Stomach (tissue), 8 donors: ENCODE measurements at regions not wholly inside any gene's neighbourhood (a gene's known extent, or its start where the extent isn't known, plus 50 kb on each side); places are given as distances from the start of the nearest gene placed in this dataset.

Experiments used
- DNase-seq, 2 donors: peaks; one replicate each; pipeline versions ENCODE4 v3.0.0 to v3.0.0-alpha.2; 2013 to 2019
- H3K27ac ChIP-seq, 5 donors: fragments of 200-600 bp in 4 of 5; sonication (generic) in 4 of 5; one replicate each; pipeline ENCODE4 v1.5.1; 2013 to 2019; ENCODE audit warnings: mild to moderate bottlenecking in 1 of 5, moderate library complexity in 1 of 5
- H3K27me3 ChIP-seq, 3 donors: fragments of 200-600 bp; sonication (generic); one replicate each; pipeline ENCODE4 v1.5.1; 2017 to 2019; ENCODE audit warnings: mixed run types in 1 of 3
- H3K36me3 ChIP-seq, 4 donors: fragments of 200-600 bp; sonication (generic); 1 replicate in 3 of 4; 2 replicates in 1 of 4; pipeline ENCODE4 v1.5.1; 2016 to 2019
- H3K4me1 ChIP-seq, 4 donors: fragments of 200-600 bp; sonication (generic); one replicate each; pipeline ENCODE4 v1.5.1; 2016 to 2019
- H3K4me3 ChIP-seq, 4 donors: fragments of 200-600 bp; sonication (generic) in 3 of 4; one replicate each; pipeline ENCODE4 v1.5.1; 2016 to 2019; ENCODE audit warnings: mild to moderate bottlenecking in 1 of 4
- H3K9me3 ChIP-seq, 4 donors: fragments of 200-600 bp; sonication (generic); one replicate each; pipeline ENCODE4 v1.5.1; 2016 to 2019
- EP300 ChIP-seq: sonication (generic); formaldehyde crosslinking; IDR thresholded peaks from one replicate; pipeline ENCODE4 v1.6.1; 2017; ENCODE audit warnings: antibody characterized with exemption
- POLR2A ChIP-seq, 4 donors: fragments of 450-650 bp; IDR thresholded peaks; one replicate each; pipeline ENCODE4 v1.6.1; 2016; ENCODE audit warnings: antibody characterized with exemption in 4 of 4, control low read depth in 2 of 4, mild to moderate bottlenecking in 1 of 4, moderate library complexity in 1 of 4
- POLR2AphosphoS5 ChIP-seq, 3 donors: sonication (generic); formaldehyde crosslinking; IDR thresholded peaks; one replicate each; pipeline ENCODE4 v1.6.1; 2016; ENCODE audit warnings: antibody characterized with exemption in 3 of 3
- WGBS, 5 donors: extraction: QIAGEN DNeasy Blood & Tissue Kit in 3 of 5; methylation state at CpG; one replicate each; pipeline versions ENCODE4 v1.1.5 to v1.1.7; 2013 to 2018; 5-methylcytosine and 5-hydroxymethylcytosine counted together
- intact Hi-C: fragments of 100-400 bp; cut with DNase I; formaldehyde crosslinking; loops from one replicate; pipeline ENCODE4 v1.15.1; 2023; ENCODE audit warnings: low total_unique reads
- TF ChIP-seq, protein P1 (sequence below), 7 experiments: fragments of 450-650 bp in 4 of 7; fragments of 200-600 bp in 3 of 7; sonication (generic) in 3 of 7; IDR thresholded peaks; one replicate each; pipeline ENCODE4 v1.5.1; 2016 to 2019; ENCODE audit warnings: antibody characterized with exemption in 7 of 7, control low read depth in 2 of 7, mild to moderate bottlenecking in 1 of 7
- donor health status: healthy with polysubstance abuse.
- donor health status: Bipolar disorder and iron deficiency.
- donor health status: healthy.

DNA sequence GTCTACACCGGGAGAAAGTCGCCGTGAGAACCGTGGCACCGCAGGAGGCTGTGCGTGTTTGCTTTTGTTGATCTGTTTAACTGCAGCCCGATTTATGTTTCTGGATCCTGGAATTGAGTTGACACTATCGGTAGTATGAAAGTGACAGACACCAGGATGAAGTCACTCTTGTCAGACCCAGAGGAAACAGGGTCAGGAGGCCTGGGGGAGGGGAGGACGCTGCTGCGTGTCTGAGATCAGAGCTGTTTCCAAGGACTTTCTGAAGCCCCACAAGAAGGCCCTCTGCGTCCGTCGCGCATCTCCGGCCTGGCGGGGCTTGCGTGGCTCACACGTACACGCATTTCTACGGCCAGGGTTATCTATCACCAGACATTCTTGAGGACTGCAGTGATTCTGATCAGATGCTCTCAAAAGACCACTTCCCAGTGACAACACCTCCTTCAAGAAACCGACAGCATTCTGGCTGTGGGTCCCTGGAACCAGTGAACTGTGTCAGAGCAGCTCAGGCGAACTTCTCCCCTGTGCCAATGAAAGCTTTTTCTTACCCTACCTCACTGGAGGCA is 263.4 kb downstream of the ADGRD1 start:
- peaks cover 0 to 4% (median 0%) of the 10 kb centered on the region in 4 donors for H3K9me3 ChIP-seq
- intact Hi-C loops = no loop called here
- 55 to 76% (median 67%) methylated on average over 21 to 22 of the region's 22 CpGs for WGBS, 5 donors
- TF ChIP-seq, protein P1, sequence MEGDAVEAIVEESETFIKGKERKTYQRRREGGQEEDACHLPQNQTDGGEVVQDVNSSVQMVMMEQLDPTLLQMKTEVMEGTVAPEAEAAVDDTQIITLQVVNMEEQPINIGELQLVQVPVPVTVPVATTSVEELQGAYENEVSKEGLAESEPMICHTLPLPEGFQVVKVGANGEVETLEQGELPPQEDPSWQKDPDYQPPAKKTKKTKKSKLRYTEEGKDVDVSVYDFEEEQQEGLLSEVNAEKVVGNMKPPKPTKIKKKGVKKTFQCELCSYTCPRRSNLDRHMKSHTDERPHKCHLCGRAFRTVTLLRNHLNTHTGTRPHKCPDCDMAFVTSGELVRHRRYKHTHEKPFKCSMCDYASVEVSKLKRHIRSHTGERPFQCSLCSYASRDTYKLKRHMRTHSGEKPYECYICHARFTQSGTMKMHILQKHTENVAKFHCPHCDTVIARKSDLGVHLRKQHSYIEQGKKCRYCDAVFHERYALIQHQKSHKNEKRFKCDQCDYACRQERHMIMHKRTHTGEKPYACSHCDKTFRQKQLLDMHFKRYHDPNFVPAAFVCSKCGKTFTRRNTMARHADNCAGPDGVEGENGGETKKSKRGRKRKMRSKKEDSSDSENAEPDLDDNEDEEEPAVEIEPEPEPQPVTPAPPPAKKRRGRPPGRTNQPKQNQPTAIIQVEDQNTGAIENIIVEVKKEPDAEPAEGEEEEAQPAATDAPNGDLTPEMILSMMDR (IDR thresholded peaks at IDR 0.05) = no peak
- TF ChIP-seq EP300 (no peak), POLR2AphosphoS5 (IDR thresholded peaks at IDR 0.05) (no peak), POLR2A (IDR thresholded peaks at IDR 0.05) (no peak)
- H3K27ac ChIP-seq = no peak overlapping the region
- peaks cover 0 to 57% (median 15%) of the 10 kb centered on the region in 3 donors for H3K27me3 ChIP-seq
- peaks cover 0 to under 1% (median 0%) of the 10 kb centered on the region in 4 donors for H3K4me1 ChIP-seq
- no peaks in the 10 kb centered on the region for H3K36me3 ChIP-seq
- DNase-seq = no peak
- no peak overlapping the region for H3K4me3 ChIP-seq

DNA sequence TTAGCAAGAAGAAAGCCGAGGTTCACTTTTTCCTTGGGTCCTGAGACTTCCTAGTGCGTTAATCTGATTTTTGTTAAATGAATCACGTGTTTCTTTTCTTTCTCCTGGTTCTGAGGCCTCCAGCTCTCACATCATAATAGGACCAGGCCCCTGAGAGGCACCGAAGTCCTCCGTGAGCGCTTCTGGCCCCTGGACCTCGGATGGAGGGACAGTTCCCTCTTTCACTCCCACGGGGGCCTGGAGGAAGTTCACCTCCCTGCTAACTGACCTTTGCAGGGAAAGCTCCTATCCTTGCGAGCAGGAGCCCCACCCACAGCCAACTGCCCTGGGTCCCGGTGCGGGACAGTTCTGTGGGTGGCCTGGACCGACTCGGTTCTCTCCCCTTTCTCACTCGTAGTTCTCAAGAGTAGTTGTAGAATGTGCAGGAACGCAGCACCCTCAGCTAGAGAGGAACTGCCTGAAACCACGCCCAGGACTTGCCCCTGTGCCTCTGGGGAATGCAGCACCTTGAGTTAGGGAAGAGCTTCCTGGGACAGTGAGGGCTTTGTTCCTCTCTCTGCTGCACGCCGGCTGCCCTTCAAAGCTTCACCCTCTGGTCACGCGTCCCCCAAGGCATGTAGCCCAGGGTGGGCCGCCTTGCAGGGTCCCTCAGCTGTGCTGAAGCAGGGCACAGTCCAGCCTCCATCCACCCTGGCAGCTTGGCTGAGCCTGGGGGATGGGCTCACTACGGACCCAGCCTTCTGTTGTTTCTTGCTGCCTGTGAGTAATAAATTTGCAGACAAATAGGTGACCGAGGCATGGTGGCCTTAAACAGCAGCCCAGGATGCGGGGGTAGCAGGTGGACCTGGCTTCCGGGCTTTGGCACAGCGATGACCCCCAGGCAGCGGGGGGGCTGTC is 264.6 kb downstream of the ADGRD1 start:
- WGBS, 5 donors = 38 to 47% (median 42%) methylated on average over 23 to 27 of the region's 27 CpGs
- Histone ChIP-seq H3K36me3 (no peaks in the 10 kb centered on the region), H3K4me1 (peaks cover 0 to 6% (median 0%) of the 10 kb centered on the region in 4 donors), H3K27ac (no peak overlapping the region), H3K4me3 (no peak overlapping the region), H3K27me3 (peaks cover 0 to 66% (median 19%) of the 10 kb centered on the region in 3 donors), H3K9me3 (peaks cover 0 to under 1% (median 0%) of the 10 kb centered on the region in 4 donors)
- no peak for TF ChIP-seq POLR2A (IDR thresholded peaks at IDR 0.05)
- intact Hi-C loops = no loop called here
- DNase-seq = peak in 1 of 2 donors; percentile 60

DNA sequence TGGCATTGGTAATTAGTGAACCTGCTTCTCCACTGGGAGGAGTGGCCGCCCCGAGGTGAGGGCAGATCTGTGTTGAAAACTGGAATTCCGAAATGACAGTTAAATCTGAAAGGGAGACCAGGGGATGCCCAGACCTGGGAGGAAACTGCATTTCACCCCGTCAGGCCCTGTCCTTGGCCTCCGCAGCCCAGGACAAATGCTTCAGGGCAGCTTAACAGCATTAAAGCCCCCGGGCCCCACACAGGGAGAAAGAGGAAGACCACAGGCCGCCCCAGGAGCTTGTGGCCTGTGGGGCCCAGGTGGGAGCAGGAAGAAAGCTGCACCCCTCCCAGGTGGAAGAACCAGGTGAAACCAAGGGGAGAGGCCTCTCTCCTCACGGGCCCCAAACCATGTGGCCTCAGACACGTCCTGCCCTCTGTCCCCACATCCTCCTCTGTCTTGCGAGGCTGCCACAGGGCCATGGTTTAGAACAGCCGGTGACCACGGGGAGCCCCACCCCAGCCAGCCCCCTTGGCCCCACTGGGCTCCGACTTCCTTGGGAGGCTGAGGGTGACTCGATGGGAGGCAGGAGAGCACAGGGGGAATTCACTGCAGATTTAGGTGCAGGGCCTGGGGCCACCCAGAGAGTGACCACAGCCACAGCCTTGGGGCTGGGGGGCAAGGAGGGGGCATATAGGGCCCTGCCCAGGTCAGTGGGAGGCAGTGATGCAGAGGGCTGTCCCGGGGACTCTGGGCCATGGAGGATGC is 265.4 kb downstream of the ADGRD1 start:
- Histone ChIP-seq H3K9me3 (no peaks in the 10 kb centered on the region), H3K36me3 (no peaks in the 10 kb centered on the region), H3K27ac (no peak overlapping the region), H3K4me1 (peaks cover 0 to 6% (median 0%) of the 10 kb centered on the region in 4 donors), H3K27me3 (peaks cover 0 to 73% (median 19%) of the 10 kb centered on the region in 3 donors), H3K4me3 (no peak overlapping the region)
- intact Hi-C loops = no loop called here
- TF ChIP-seq EP300 = no peak
- no peak for TF ChIP-seq POLR2A (IDR thresholded peaks at IDR 0.05)
- no peak for TF ChIP-seq POLR2AphosphoS5 (IDR thresholded peaks at IDR 0.05)
- DNase-seq = no peak
- 62 to 71% (median 66%) methylated on average over 13 to 15 of the region's 15 CpGs for WGBS, 5 donors

DNA sequence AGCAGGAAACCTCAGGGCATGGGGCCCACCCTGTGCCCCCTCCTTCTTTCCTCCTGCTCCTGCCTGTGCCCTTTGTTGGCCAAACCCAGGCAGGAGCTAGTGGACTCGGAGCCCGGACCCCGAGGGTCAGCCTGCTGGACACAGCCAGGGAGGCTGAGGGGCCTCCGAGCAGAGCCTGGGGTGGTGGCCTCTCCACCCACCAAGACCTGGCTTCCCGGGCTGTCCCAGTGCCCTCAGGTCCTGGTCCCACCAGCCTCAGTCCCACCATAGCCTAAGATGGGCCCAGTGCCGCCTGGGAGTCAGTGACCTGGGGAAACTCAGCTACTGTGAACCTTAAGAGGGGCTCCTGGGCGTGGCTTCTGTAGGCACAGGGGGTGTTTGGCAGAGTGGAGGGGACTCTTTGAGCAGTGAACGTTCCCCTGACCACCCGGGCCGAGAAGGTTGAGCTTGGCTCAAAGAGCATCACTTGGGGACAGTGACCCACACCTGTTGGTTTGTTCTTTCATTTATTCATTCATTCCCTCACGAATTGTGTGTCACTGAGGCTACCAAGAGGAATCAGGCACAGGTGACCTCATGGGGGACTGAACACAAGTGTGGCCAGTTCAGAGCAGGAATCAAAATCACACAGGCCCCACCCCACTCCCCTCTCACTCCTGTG is 266.1 kb downstream of the ADGRD1 start:
- no peak overlapping the region for H3K27ac ChIP-seq
- no peak for DNase-seq
- no peaks in the 10 kb centered on the region for H3K9me3 ChIP-seq
- H3K36me3 ChIP-seq = no peaks in the 10 kb centered on the region
- 74 to 88% (median 86%) methylated on average over 6 to 11 of the region's 11 CpGs for WGBS, 5 donors
- peaks cover 0 to 76% (median 19%) of the 10 kb centered on the region in 3 donors for H3K27me3 ChIP-seq
- H3K4me1 ChIP-seq = peaks cover 0 to 6% (median 0%) of the 10 kb centered on the region in 4 donors
- intact Hi-C loops = no loop called here
- no peak overlapping the region for H3K4me3 ChIP-seq
- TF ChIP-seq, protein P1 (IDR thresholded peaks at IDR 0.05) = no peak
- TF ChIP-seq POLR2A (IDR thresholded peaks at IDR 0.05) (no peak), EP300 (no peak), POLR2AphosphoS5 (IDR thresholded peaks at IDR 0.05) (no peak)

DNA sequence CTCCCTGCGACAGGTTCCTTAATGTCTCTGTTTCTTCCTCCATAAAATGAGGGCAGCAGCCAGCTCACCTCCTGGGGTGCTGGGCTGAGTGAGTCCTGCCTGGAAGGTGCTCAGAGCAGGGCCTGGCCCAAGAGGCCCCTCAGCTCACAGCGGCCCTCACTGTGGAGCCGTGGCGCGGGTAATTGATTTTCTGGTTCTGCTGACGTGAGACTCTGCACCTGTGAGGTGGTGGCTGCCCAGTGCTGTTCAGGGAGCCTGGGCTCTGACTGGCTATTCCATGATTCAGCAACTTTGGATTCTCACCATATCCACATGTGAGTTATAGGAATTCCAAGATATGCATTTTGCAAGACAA is 266.6 kb downstream of the ADGRD1 start:
- no peak for DNase-seq
- WGBS, 5 donors = 80 to 98% (median 85%) methylated on average over 5 to 6 of the region's 6 CpGs
- Histone ChIP-seq H3K36me3 (no peaks in the 10 kb centered on the region), H3K9me3 (no peaks in the 10 kb centered on the region), H3K4me1 (peaks cover 0 to 6% (median 0%) of the 10 kb centered on the region in 4 donors), H3K4me3 (no peak overlapping the region), H3K27me3 (peaks cover 0 to 76% (median 19%) of the 10 kb centered on the region in 3 donors), H3K27ac (no peak overlapping the region)
- intact Hi-C loops = no loop called here
- TF ChIP-seq POLR2AphosphoS5 (IDR thresholded peaks at IDR 0.05) = no peak
- TF ChIP-seq EP300 = no peak
- TF ChIP-seq, protein P1 (IDR thresholded peaks at IDR 0.05) = no peak
- no peak for TF ChIP-seq POLR2A (IDR thresholded peaks at IDR 0.05)
